ENCODE measurements at regions not wholly inside any gene's neighbourhood (a gene's known extent, or its start where the extent isn't known, plus 50 kb on each side); places are given as distances from the start of the nearest gene placed in this dataset.
A peak's percentile ranks its signal among the peaks of the same experiment; 100 is the strongest.

- TF ChIP-seq, protein P1, sequence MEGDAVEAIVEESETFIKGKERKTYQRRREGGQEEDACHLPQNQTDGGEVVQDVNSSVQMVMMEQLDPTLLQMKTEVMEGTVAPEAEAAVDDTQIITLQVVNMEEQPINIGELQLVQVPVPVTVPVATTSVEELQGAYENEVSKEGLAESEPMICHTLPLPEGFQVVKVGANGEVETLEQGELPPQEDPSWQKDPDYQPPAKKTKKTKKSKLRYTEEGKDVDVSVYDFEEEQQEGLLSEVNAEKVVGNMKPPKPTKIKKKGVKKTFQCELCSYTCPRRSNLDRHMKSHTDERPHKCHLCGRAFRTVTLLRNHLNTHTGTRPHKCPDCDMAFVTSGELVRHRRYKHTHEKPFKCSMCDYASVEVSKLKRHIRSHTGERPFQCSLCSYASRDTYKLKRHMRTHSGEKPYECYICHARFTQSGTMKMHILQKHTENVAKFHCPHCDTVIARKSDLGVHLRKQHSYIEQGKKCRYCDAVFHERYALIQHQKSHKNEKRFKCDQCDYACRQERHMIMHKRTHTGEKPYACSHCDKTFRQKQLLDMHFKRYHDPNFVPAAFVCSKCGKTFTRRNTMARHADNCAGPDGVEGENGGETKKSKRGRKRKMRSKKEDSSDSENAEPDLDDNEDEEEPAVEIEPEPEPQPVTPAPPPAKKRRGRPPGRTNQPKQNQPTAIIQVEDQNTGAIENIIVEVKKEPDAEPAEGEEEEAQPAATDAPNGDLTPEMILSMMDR (IDR thresholded peaks at IDR 0.05): no peak
- TF ChIP-seq POLR2A (IDR thresholded peaks at IDR 0.05): no peak
- intact Hi-C loops (cut with DNase I): no loop called here
- DNase-seq: peak; percentile 24 to 87 (median 71)
Observed at GRCh38 chr2:11967946-11968465, 221.6 kb downstream of the LPIN1 start.

DNA sequence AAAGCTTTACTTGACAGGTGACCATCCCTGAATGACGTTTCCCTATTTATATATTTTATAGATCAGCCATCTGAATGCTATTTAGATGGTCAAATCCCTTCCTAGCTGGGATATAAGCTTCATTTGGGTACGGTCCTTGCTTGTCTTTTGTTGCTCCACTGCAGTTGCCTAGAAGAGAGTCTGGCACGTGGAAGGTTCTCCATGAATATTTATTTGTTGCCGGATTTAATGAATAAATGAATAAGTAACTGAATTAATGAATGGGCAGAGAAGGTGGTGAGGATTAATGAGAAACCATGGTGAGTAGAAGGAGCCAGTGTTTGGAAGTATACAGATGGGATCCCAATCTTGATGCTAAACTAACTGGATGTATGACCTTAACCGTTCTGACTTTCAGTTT is 222.1 kb downstream of the LPIN1 start:
- Histone ChIP-seq H3K4me3 (no peak overlapping the region), H3K27ac (no peak overlapping the region), H3K4me1 (replicated peaks in 1 of 2) (no peaks in the 10 kb centered on the region), H3K27me3 (no peaks in the 10 kb centered on the region), H3K36me3 (replicated peaks in 1 of 2) (no peaks in the 10 kb centered on the region), H3K9me3 (replicated peaks in 1 of 3) (peaks cover 0 to 11% (median 6%) of the 10 kb centered on the region in 3 donors)
- TF ChIP-seq, protein P1 (IDR thresholded peaks at IDR 0.05): no peak
- TF ChIP-seq POLR2A (IDR thresholded peaks at IDR 0.05): no peak
- 80 to 88% (median 84%) methylated on average over 5 of the region's 5 CpGs for WGBS, 4 donors
- intact Hi-C loops (cut with DNase I): no loop called here
- no peak for DNase-seq

More at GRCh38 chr2:11967946-11968465, 221.6 kb downstream of the LPIN1 start:
- no peaks in the 10 kb centered on the region for H3K27me3 ChIP-seq
- no peak overlapping the region for H3K4me3 ChIP-seq
- H3K27ac ChIP-seq: no peak overlapping the region
- no peaks in the 10 kb centered on the region for H3K36me3 ChIP-seq (replicated peaks in 1 of 2)
- 16 to 30% (median 22%) methylated on average over 5 to 7 of the region's 7 CpGs for WGBS, 4 donors
- H3K4me1 ChIP-seq (replicated peaks in 1 of 2): no peaks in the 10 kb centered on the region
- H3K9me3 ChIP-seq (replicated peaks in 1 of 3): peaks cover 0 to 7% (median under 1%) of the 10 kb centered on the region in 3 donors

GRCh38 chr2:11969774-11970173 is 223.3 kb downstream of the LPIN1 start:
- Histone ChIP-seq H3K27ac (no peak overlapping the region), H3K36me3 (replicated peaks in 1 of 2) (no peaks in the 10 kb centered on the region), H3K4me1 (replicated peaks in 1 of 2) (no peaks in the 10 kb centered on the region), H3K9me3 (replicated peaks in 1 of 3) (peaks cover 0 to 14% (median 11%) of the 10 kb centered on the region in 3 donors), H3K27me3 (no peaks in the 10 kb centered on the region), H3K4me3 (no peak overlapping the region)
- DNase-seq: no peak
- TF ChIP-seq POLR2A (IDR thresholded peaks at IDR 0.05): no peak
- TF ChIP-seq, protein P1 (IDR thresholded peaks at IDR 0.05): no peak
- intact Hi-C loops (cut with DNase I): no loop called here
- 75 to 89% (median 83%) methylated on average over 1 of the region's 1 CpG for WGBS, 4 donors

DNA sequence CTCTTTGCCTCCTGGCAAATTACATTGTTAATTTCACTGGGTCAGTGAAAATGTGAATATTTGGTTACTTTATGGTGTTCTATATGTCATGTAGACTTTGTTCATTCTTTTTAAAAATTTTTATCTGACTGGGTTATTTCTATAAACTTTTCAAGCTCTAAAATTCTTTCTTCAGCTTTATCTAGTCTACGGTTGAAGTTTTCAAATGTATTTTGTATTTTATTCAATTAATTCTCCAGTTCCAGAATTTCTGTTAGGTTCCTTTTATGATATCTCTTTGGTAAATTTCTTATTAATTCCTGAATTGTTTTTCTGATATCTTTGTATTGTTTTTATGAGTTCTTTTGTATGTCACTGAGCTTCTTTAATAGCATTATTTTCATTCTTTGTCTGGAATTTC is 228.1 kb downstream of the LPIN1 start:
- TF ChIP-seq, protein P1 (IDR thresholded peaks at IDR 0.05): no peak
- no peak for TF ChIP-seq POLR2A (IDR thresholded peaks at IDR 0.05)
- Histone ChIP-seq H3K27ac (no peak overlapping the region), H3K4me1 (replicated peaks in 1 of 2) (no peaks in the 10 kb centered on the region), H3K27me3 (no peaks in the 10 kb centered on the region), H3K9me3 (replicated peaks in 1 of 3) (peaks cover 0 to 16% (median 11%) of the 10 kb centered on the region in 3 donors), H3K36me3 (replicated peaks in 1 of 2) (no peaks in the 10 kb centered on the region), H3K4me3 (no peak overlapping the region)
- intact Hi-C loops (cut with DNase I): no loop called here
- 56 to 100% (median 95%) methylated on average over 1 of the region's 1 CpG for WGBS, 4 donors
- no peak for DNase-seq
